Prostate gland (tissue), 2 donors: ENCODE measurements at regions not wholly inside any gene's neighbourhood (a gene's known extent, or its start where the extent isn't known, plus 50 kb on each side); places are given as distances from the start of the nearest gene placed in this dataset.

Source experiments
- CTCF ChIP-seq, 4 experiments: fragments of 200-600 bp in 2 of 4; fragments of 450-650 bp in 2 of 4; sonication (generic) in 2 of 4; IDR thresholded peaks; 1 replicate in 3 of 4; 2 replicates in 1 of 4; pipeline ENCODE4 v1.5.1; 2016 to 2019; ENCODE audit warnings: antibody characterized with exemption in 4 of 4, mild to moderate bottlenecking in 2 of 4, moderate library complexity in 2 of 4
- POLR2AphosphoS5 ChIP-seq: sonication (generic); formaldehyde crosslinking; IDR thresholded peaks from one replicate; pipeline ENCODE4 v1.6.1; 2017; ENCODE audit warnings: antibody characterized with exemption

GRCh38 chr7:13538669-13539068 is 450.8 kb downstream of the ETV1 start:
- TF ChIP-seq CTCF (IDR thresholded peaks at IDR 0.05) (no peak), POLR2AphosphoS5 (no peak)
